ENCODE measurements at regions not wholly inside any gene's neighbourhood (a gene's known extent, or its start where the extent isn't known, plus 50 kb on each side); places are given as distances from the start of the nearest gene placed in this dataset.

DNA sequence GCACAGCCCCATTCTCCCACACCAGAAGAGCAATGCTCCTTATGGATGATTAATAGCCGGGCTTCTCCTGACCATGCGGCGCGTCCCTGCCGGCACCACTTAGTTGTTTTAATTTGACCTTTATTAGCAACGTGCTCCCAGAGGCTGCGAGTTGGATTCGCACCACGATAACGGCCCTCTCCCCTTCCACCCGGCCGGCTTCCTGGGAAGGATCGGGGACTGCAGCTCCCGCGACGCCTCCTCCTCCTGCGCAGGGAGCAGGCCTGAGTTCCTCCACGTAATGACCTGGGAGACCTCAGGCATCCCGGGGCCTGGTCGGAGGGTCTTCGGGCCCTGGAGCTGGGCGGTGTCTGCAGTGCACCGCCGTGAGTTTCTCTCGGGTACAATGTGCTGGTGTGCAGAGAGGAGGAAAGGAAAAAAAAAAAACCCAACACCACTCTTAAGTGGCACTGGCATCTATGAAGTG, 243.3 kb upstream of the TOPAZ1 start:
- TF ChIP-seq SPI1 (IDR thresholded peaks at IDR 0.05; ENCODE audit: borderline replicate concordance, low read depth) (no peak), POLR2AphosphoS5 (IDR thresholded peaks at IDR 0.05; ENCODE audit: low read depth) (no peak), GABPA (IDR thresholded peaks at IDR 0.05; ENCODE audit: low read depth) (no peak)
- TF ChIP-seq, protein P1, sequence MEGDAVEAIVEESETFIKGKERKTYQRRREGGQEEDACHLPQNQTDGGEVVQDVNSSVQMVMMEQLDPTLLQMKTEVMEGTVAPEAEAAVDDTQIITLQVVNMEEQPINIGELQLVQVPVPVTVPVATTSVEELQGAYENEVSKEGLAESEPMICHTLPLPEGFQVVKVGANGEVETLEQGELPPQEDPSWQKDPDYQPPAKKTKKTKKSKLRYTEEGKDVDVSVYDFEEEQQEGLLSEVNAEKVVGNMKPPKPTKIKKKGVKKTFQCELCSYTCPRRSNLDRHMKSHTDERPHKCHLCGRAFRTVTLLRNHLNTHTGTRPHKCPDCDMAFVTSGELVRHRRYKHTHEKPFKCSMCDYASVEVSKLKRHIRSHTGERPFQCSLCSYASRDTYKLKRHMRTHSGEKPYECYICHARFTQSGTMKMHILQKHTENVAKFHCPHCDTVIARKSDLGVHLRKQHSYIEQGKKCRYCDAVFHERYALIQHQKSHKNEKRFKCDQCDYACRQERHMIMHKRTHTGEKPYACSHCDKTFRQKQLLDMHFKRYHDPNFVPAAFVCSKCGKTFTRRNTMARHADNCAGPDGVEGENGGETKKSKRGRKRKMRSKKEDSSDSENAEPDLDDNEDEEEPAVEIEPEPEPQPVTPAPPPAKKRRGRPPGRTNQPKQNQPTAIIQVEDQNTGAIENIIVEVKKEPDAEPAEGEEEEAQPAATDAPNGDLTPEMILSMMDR (IDR thresholded peaks at IDR 0.05; ENCODE audit: insufficient read depth, low read length): no peak
- TF ChIP-seq, protein P2, sequence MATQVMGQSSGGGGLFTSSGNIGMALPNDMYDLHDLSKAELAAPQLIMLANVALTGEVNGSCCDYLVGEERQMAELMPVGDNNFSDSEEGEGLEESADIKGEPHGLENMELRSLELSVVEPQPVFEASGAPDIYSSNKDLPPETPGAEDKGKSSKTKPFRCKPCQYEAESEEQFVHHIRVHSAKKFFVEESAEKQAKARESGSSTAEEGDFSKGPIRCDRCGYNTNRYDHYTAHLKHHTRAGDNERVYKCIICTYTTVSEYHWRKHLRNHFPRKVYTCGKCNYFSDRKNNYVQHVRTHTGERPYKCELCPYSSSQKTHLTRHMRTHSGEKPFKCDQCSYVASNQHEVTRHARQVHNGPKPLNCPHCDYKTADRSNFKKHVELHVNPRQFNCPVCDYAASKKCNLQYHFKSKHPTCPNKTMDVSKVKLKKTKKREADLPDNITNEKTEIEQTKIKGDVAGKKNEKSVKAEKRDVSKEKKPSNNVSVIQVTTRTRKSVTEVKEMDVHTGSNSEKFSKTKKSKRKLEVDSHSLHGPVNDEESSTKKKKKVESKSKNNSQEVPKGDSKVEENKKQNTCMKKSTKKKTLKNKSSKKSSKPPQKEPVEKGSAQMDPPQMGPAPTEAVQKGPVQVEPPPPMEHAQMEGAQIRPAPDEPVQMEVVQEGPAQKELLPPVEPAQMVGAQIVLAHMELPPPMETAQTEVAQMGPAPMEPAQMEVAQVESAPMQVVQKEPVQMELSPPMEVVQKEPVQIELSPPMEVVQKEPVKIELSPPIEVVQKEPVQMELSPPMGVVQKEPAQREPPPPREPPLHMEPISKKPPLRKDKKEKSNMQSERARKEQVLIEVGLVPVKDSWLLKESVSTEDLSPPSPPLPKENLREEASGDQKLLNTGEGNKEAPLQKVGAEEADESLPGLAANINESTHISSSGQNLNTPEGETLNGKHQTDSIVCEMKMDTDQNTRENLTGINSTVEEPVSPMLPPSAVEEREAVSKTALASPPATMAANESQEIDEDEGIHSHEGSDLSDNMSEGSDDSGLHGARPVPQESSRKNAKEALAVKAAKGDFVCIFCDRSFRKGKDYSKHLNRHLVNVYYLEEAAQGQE (IDR thresholded peaks at IDR 0.05; ENCODE audit: insufficient replicate concordance, low read depth): no peak
- Histone ChIP-seq H3K4me3 (replicated peaks; ENCODE audit: insufficient read depth, low read length) (no peak overlapping the region), H3K27me3 (ENCODE audit: insufficient read depth, poor library complexity, severe bottlenecking) (peaks cover 73% of the 10 kb centered on the region), H3K27ac (replicated peaks) (no peak overlapping the region)
- DNase-seq (ENCODE audit: low read depth in 1 of 2, low spot score in 1 of 2): no peak

DNA sequence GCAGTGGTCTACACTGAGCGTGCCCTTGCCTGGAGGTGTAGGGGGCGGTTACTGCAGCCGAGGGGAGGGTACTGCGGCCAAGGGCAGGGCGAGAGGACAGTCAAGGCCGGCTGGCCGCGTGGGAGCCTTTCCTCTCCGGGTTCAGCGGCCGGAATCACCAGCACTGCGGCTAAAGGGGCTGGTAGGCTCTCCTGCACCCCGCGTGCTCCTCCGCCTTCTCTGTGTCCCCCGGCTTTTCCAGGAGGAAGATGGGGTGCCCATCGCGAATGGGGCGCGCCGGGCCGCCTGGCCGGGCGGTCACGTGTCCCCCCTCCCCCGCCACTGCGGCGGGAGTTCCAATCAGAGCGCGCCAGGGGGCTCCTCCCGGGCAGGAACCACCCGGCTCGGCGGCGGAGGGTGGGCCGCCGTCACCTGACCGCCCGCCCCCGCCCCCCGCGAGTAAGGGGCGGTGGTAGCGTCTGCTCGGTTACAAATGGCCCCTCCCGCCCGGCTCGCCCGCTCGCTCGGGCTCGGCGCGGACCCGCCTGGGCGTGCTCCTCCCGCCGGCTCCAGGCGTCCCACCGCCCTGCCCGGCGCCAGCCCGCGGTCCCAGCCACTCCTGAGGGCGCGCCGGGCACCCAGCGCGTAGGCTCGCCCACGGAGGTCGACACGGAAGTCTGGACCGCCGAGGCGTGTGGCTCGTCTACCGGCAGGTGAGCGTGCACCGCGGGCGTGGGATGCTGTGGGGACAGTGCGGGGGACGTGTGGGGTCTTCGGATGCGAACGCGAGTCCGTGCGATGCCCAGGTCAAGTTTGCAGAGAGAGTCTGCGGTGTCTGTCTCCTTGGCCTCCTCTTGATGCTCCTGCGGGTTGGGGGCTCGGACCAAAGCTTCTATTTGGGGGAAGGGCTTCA, 242.6 kb upstream of the TOPAZ1 start:
- no peak for DNase-seq (ENCODE audit: low read depth in 1 of 2, low spot score in 1 of 2)
- TF ChIP-seq, protein P2 (IDR thresholded peaks at IDR 0.05; ENCODE audit: insufficient replicate concordance, low read depth): no peak
- TF ChIP-seq POLR2AphosphoS5 (IDR thresholded peaks at IDR 0.05; ENCODE audit: low read depth) (no peak), GABPA (IDR thresholded peaks at IDR 0.05; ENCODE audit: low read depth) (no peak), SPI1 (IDR thresholded peaks at IDR 0.05; ENCODE audit: borderline replicate concordance, low read depth) (no peak)
- TF ChIP-seq, protein P1 (IDR thresholded peaks at IDR 0.05; ENCODE audit: insufficient read depth, low read length): no peak
- Histone ChIP-seq H3K27ac (replicated peaks) (no peak overlapping the region), H3K27me3 (ENCODE audit: insufficient read depth, poor library complexity, severe bottlenecking) (peaks cover 66% of the 10 kb centered on the region), H3K4me3 (replicated peaks; ENCODE audit: insufficient read depth, low read length) (no peak overlapping the region)

DNA sequence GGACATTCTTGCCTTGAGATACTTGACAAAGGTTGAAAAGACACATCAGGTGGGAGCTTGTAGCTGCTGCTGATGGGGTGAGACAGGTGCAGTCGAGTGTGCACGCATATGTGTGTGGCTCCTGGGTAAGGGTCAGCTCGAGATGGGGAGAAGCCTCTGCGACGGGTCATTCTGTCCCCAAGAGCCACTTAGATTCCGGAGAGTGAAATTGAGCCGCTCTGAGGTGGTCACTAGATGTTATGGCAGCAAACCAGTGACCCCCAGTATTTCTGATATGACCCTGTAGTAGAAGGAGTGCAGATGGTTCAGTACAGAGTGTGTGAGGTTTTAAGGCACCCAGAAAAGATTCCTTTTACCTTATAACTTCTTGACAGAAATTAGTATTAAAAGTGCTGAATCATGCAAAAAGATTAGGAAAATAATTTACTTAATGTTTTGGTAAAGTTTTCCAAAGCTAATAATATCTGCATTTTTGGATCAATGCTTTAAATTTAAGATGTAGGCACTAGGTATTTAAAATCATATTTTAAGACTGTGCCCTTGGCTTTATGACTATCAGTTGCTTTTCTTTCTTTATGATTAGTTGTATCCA, 241.9 kb upstream of the TOPAZ1 start:
- Histone ChIP-seq H3K27ac (replicated peaks) (no peak overlapping the region), H3K27me3 (ENCODE audit: insufficient read depth, poor library complexity, severe bottlenecking) (peaks cover 59% of the 10 kb centered on the region), H3K4me3 (replicated peaks; ENCODE audit: insufficient read depth, low read length) (no peak overlapping the region)
- TF ChIP-seq, protein P1 (IDR thresholded peaks at IDR 0.05; ENCODE audit: insufficient read depth, low read length): no peak
- TF ChIP-seq, protein P2 (IDR thresholded peaks at IDR 0.05; ENCODE audit: insufficient replicate concordance, low read depth): no peak
- TF ChIP-seq GABPA (IDR thresholded peaks at IDR 0.05; ENCODE audit: low read depth) (no peak), POLR2AphosphoS5 (IDR thresholded peaks at IDR 0.05; ENCODE audit: low read depth) (no peak), SPI1 (IDR thresholded peaks at IDR 0.05; ENCODE audit: borderline replicate concordance, low read depth) (no peak)
- no peak for DNase-seq (ENCODE audit: low read depth in 1 of 2, low spot score in 1 of 2)

Measured in HL-60 (cell line).